ENCODE measurements at regions not wholly inside any gene's neighbourhood (a gene's known extent, or its start where the extent isn't known, plus 50 kb on each side); places are given as distances from the start of the nearest gene placed in this dataset.

DNA sequence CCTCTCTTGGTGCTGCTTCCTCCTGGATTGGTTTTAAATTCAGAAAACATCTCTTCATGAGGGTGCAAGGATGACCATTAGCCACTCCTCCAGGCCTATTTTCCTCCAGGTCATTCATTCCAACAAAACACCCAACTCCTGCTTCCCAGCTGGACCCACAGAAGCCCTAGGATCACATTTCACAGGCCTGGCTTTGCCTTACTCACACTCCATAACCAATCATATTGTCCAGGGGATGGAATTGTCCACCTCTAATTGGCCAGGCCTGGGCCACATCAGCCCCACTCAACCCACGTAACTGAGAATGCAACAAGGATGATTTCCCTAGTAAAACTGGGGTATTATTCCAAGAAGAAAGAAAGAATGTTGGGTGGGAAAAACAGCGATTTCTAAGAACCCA lies 616.7 kb upstream of the SUCLG2 start:
- BruUV-seq (replicated peaks): no TSS peak
- Histone ChIP-seq H3K27ac (ENCODE audit: low read depth, low read length, poor library complexity, severe bottlenecking) (no peak overlapping the region), H3K9me3 (ENCODE audit: low read depth, low read length, poor library complexity, severe bottlenecking) (no peaks in the 10 kb centered on the region), H3K4me3 (ENCODE audit: low read depth, low read length, poor library complexity, severe bottlenecking) (no peak overlapping the region), H3K4me1 (ENCODE audit: insufficient read depth, low read length, poor library complexity, severe bottlenecking) (no peaks in the 10 kb centered on the region), H3K27me3 (replicated peaks; ENCODE audit: insufficient read depth, low read depth, low read length, poor library complexity) (no peaks in the 10 kb centered on the region), H3K36me3 (ENCODE audit: insufficient read depth, low read length, poor library complexity, severe bottlenecking) (no peaks in the 10 kb centered on the region)
- CTCF ChIA-PET: no interaction called here
- POLR2A ChIA-PET (ENCODE audit: low non-redundant PET): no interaction called here
- intact Hi-C loops (cut with micrococcal nuclease; ENCODE audit: unreplicated experiment): no loop called here
- no peak for TF ChIP-seq EZH2 (IDR thresholded peaks at IDR 0.05; ENCODE audit: borderline replicate concordance, low read depth, low read length, poor library complexity, severe bottlenecking)
- TF ChIP-seq, protein P1, sequence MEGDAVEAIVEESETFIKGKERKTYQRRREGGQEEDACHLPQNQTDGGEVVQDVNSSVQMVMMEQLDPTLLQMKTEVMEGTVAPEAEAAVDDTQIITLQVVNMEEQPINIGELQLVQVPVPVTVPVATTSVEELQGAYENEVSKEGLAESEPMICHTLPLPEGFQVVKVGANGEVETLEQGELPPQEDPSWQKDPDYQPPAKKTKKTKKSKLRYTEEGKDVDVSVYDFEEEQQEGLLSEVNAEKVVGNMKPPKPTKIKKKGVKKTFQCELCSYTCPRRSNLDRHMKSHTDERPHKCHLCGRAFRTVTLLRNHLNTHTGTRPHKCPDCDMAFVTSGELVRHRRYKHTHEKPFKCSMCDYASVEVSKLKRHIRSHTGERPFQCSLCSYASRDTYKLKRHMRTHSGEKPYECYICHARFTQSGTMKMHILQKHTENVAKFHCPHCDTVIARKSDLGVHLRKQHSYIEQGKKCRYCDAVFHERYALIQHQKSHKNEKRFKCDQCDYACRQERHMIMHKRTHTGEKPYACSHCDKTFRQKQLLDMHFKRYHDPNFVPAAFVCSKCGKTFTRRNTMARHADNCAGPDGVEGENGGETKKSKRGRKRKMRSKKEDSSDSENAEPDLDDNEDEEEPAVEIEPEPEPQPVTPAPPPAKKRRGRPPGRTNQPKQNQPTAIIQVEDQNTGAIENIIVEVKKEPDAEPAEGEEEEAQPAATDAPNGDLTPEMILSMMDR (conservative IDR thresholded peaks at IDR 0.05; ENCODE audit: low read depth, low read length): no peak
- DNase-seq (ENCODE audit: low spot score): no peak

DNA sequence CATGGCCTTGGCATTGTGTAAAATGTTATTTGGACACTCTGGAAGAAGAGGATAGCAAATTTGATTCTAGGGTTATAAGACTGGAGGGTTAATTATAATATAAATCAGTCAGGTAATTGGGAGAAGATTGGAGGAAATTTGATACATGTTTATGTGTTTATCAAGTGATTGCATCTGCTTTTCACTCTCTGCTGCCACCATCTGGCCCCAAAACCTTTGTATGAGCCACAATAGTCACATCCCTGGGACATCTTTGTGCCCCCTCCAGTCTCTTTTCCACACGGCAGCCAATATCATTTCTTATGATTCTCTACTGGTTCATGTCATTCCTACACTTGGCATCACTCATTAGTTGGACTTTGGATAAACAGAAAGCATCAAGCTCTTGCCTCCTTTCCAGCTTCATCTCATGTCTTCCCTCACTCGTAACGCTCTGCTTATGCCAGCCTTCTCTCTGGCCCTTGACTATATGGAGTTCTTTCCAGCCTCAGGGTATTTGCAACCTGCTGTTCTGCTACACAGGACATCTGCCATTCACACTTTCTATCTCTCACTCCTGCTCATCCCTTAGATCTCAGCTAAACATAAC lies 602.3 kb upstream of the SUCLG2 start:
- H3K4me1 ChIP-seq (ENCODE audit: insufficient read depth, low read length, poor library complexity, severe bottlenecking): no peaks in the 10 kb centered on the region
- ChIA-PET POLR2A (ENCODE audit: low non-redundant PET) (no interaction called here), CTCF (no interaction called here)
- no peaks in the 10 kb centered on the region for H3K9me3 ChIP-seq (ENCODE audit: low read depth, low read length, poor library complexity, severe bottlenecking)
- BruUV-seq (replicated peaks): no TSS peak
- H3K4me3 ChIP-seq (ENCODE audit: low read depth, low read length, poor library complexity, severe bottlenecking): no peak overlapping the region
- no peak overlapping the region for H3K27ac ChIP-seq (ENCODE audit: low read depth, low read length, poor library complexity, severe bottlenecking)
- H3K36me3 ChIP-seq (ENCODE audit: insufficient read depth, low read length, poor library complexity, severe bottlenecking): no peaks in the 10 kb centered on the region
- DNase-seq (ENCODE audit: low spot score): peak; percentile 0
- H3K27me3 ChIP-seq (replicated peaks; ENCODE audit: insufficient read depth, low read depth, low read length, poor library complexity): no peaks in the 10 kb centered on the region
- intact Hi-C loops (cut with micrococcal nuclease; ENCODE audit: unreplicated experiment): no loop called here
- TF ChIP-seq, protein P1 (conservative IDR thresholded peaks at IDR 0.05; ENCODE audit: low read depth, low read length): peak; percentile 32; the same call in 1 of the 2 replicates
- TF ChIP-seq EZH2 (IDR thresholded peaks at IDR 0.05; ENCODE audit: borderline replicate concordance, low read depth, low read length, poor library complexity, severe bottlenecking): no peak

DNA sequence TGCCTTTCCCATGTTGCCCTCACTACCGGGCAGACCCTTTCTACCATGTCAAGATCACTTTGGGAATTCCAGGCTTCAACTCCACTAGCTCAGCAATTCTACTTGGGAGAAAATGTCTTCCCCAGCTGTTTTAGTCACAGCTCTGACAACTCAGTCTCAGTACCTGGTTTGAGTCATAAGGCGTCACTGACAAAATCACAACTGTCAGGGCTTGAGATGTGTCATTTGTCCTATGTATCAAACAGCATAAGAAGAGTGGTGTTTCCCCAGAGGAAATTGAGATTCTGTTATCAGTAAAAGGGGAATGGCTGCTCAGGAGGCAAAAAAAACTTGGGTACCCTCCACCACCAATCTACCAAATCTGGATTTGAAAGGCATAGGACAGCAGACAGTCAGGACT lies 594.9 kb upstream of the SUCLG2 start:
- no peak overlapping the region for H3K4me3 ChIP-seq (ENCODE audit: low read depth, low read length, poor library complexity, severe bottlenecking)
- CTCF ChIA-PET: no interaction called here
- no TSS peak for BruUV-seq (replicated peaks)

More for the DNA sequence above, 594.9 kb upstream of the SUCLG2 start:
- intact Hi-C loops (cut with micrococcal nuclease; ENCODE audit: unreplicated experiment): no loop called here
- Histone ChIP-seq H3K27me3 (replicated peaks; ENCODE audit: insufficient read depth, low read depth, low read length, poor library complexity) (no peaks in the 10 kb centered on the region), H3K4me1 (ENCODE audit: insufficient read depth, low read length, poor library complexity, severe bottlenecking) (no peaks in the 10 kb centered on the region), H3K36me3 (ENCODE audit: insufficient read depth, low read length, poor library complexity, severe bottlenecking) (no peaks in the 10 kb centered on the region), H3K9me3 (ENCODE audit: low read depth, low read length, poor library complexity, severe bottlenecking) (no peaks in the 10 kb centered on the region), H3K27ac (ENCODE audit: low read depth, low read length, poor library complexity, severe bottlenecking) (no peak overlapping the region)
- POLR2A ChIA-PET (ENCODE audit: low non-redundant PET): no interaction called here
- no peak for DNase-seq (ENCODE audit: low spot score)
- TF ChIP-seq, protein P1 (conservative IDR thresholded peaks at IDR 0.05; ENCODE audit: low read depth, low read length): no peak
- TF ChIP-seq EZH2 (IDR thresholded peaks at IDR 0.05; ENCODE audit: borderline replicate concordance, low read depth, low read length, poor library complexity, severe bottlenecking): no peak
